SJCRH30 (cell line): ENCODE measurements at regions not wholly inside any gene's neighbourhood (a gene's known extent, or its start where the extent isn't known, plus 50 kb on each side); places are given as distances from the start of the nearest gene placed in this dataset.
"Not testable (repeated sequence)": the region's sequence is repeated elsewhere in the genome, so short reads cannot be mapped to it uniquely, and the experiment has no call there.

Source experiments
- DNase-seq, 2 experiments: peaks; one replicate each; pipeline ENCODE4 v3.0.0-alpha.2; 2015 to 2020
- H3K27ac ChIP-seq: fragments of 250-450 bp; sonication (Bioruptor Pico); 2 replicates; pipeline ENCODE4 v1.5.1; 2020; ENCODE audit warnings: mild to moderate bottlenecking, moderate library complexity
- H3K27me3 ChIP-seq: fragments of 250-450 bp; sonication (Bioruptor Pico); 2 replicates; pipeline ENCODE4 v1.5.1; 2020; ENCODE audit warnings: mild to moderate bottlenecking, moderate library complexity
- H3K36me3 ChIP-seq: fragments of 250-450 bp; sonication (Bioruptor Pico); 2 replicates; pipeline ENCODE4 v1.5.1; 2020; ENCODE audit warnings: mild to moderate bottlenecking, moderate library complexity
- H3K4me1 ChIP-seq: fragments of 250-450 bp; sonication (Bioruptor Pico); 2 replicates; pipeline ENCODE4 v1.5.1; 2020; ENCODE audit warnings: mild to moderate bottlenecking, moderate library complexity
- H3K4me3 ChIP-seq: fragments of 250-450 bp; sonication (Bioruptor Pico); 2 replicates; pipeline ENCODE4 v1.5.1; 2020; ENCODE audit warnings: mild to moderate bottlenecking, moderate library complexity
- H3K9me3 ChIP-seq: fragments of 250-450 bp; sonication (Bioruptor Pico); replicated peaks from 2 replicates; pipeline ENCODE4 v1.5.1; 2020; ENCODE audit warnings: mild to moderate bottlenecking, moderate library complexity

- H3K9me3 ChIP-seq, result no peaks in the 10 kb centered on the region
- H3K27me3 ChIP-seq, result no peaks in the 10 kb centered on the region
- DNase-seq, result no peak
- H3K4me1 ChIP-seq, result no peaks in the 10 kb centered on the region
- no peak overlapping the region for H3K4me3 ChIP-seq
- H3K36me3 ChIP-seq, result no peaks in the 10 kb centered on the region
- no peak overlapping the region for H3K27ac ChIP-seq
These were observed 124.4 kb upstream of the PZP start for GRCh38 chr12:9332564-9332963.

- no peak overlapping the region for H3K4me3 ChIP-seq
- no peaks in the 10 kb centered on the region for H3K4me1 ChIP-seq
- no peaks in the 10 kb centered on the region for H3K36me3 ChIP-seq
- peak; percentile 40 to 70 for DNase-seq
- no peak overlapping the region for H3K27ac ChIP-seq
- no peaks in the 10 kb centered on the region for H3K9me3 ChIP-seq
- H3K27me3 ChIP-seq, result no peaks in the 10 kb centered on the region
These were observed 123.0 kb upstream of the PZP start for GRCh38 chr12:9331218-9331626.

DNA sequence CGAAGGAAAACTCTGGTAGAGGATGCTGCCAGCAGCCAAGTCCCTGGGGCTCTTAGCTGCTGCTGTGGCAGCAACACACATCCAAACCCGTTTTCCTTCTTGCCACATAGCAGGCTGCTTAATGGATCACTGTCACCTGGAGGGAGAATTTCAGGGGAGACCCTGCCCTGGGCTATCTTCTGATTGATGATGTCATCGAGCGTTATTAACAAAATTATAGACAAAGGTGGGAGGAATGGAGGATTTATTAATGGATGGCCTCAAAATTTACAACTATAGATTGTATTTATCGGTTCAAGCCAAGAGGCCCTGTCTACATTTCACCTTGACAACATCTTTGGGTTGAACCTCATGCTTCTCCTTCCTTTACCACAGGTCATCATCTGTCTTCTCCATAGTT, 120.8 kb upstream of the PZP start:
- Histone ChIP-seq H3K27ac (no peak overlapping the region), H3K4me1 (no peaks in the 10 kb centered on the region), H3K4me3 (no peak overlapping the region), H3K27me3 (no peaks in the 10 kb centered on the region), H3K9me3 (no peaks in the 10 kb centered on the region), H3K36me3 (no peaks in the 10 kb centered on the region)
- DNase-seq, result no peak

- no peaks in the 10 kb centered on the region for H3K4me1 ChIP-seq
- no peaks in the 10 kb centered on the region for H3K9me3 ChIP-seq
- DNase-seq, result no peak
- H3K4me3 ChIP-seq, result no peak overlapping the region
- H3K36me3 ChIP-seq, result no peaks in the 10 kb centered on the region
- no peak overlapping the region for H3K27ac ChIP-seq
- no peaks in the 10 kb centered on the region for H3K27me3 ChIP-seq
These were observed 119.9 kb upstream of the PZP start for GRCh38 chr12:9328065-9328464.

- Histone ChIP-seq H3K36me3 (no peaks in the 10 kb centered on the region), H3K27ac (no peak overlapping the region), H3K27me3 (no peaks in the 10 kb centered on the region), H3K9me3 (no peaks in the 10 kb centered on the region), H3K4me1 (no peaks in the 10 kb centered on the region), H3K4me3 (no peak overlapping the region)
- no peak for DNase-seq
These were observed 119.1 kb upstream of the PZP start for GRCh38 chr12:9327320-9327719.

GRCh38 chr12:9326849-9327248, 118.7 kb upstream of the PZP start:
- not testable (repeated sequence) for H3K9me3 ChIP-seq, H3K4me3 ChIP-seq, H3K4me1 ChIP-seq, H3K27ac ChIP-seq, DNase-seq, H3K36me3 ChIP-seq, H3K27me3 ChIP-seq

DNA sequence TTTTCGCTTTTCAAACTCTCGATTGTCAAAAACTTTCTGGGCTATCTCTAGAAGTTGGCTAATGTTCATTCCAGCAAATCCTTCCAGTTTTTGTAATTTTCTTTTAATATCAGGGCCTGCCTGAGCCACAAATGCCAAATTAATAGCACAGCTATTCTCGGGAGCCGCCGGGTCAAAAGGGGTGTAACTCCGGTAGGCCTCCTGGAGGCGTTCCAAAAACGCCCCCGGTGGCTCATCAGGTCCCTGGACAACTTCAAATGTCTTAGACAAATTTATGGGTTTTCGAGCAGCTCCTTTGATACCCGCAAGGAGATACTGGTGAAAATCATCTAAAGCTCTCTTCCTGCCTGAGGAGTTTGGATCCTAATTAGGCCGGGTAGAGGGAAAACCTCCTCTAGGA, 117.9 kb upstream of the PZP start:
- no peak overlapping the region for H3K27ac ChIP-seq
- H3K4me3 ChIP-seq, result no peak overlapping the region
- no peaks in the 10 kb centered on the region for H3K9me3 ChIP-seq
- no peaks in the 10 kb centered on the region for H3K36me3 ChIP-seq
- no peaks in the 10 kb centered on the region for H3K27me3 ChIP-seq
- no peaks in the 10 kb centered on the region for H3K4me1 ChIP-seq
- no peak for DNase-seq

GRCh38 chr12:9325471-9325870, 117.3 kb upstream of the PZP start:
- no peak overlapping the region for H3K27ac ChIP-seq
- no peak for DNase-seq
- H3K4me1 ChIP-seq, result no peaks in the 10 kb centered on the region
- no peaks in the 10 kb centered on the region for H3K9me3 ChIP-seq
- no peaks in the 10 kb centered on the region for H3K27me3 ChIP-seq
- no peaks in the 10 kb centered on the region for H3K36me3 ChIP-seq
- no peak overlapping the region for H3K4me3 ChIP-seq

- no peaks in the 10 kb centered on the region for H3K36me3 ChIP-seq
- H3K9me3 ChIP-seq, result no peaks in the 10 kb centered on the region
- no peaks in the 10 kb centered on the region for H3K4me1 ChIP-seq
- no peak for DNase-seq
- no peaks in the 10 kb centered on the region for H3K27me3 ChIP-seq
- H3K4me3 ChIP-seq, result no peak overlapping the region
- no peak overlapping the region for H3K27ac ChIP-seq
These were observed 116.6 kb upstream of the PZP start for GRCh38 chr12:9324782-9325181.

- H3K27ac ChIP-seq, result no peak overlapping the region
- no peaks in the 10 kb centered on the region for H3K4me1 ChIP-seq
- H3K4me3 ChIP-seq, result no peak overlapping the region
- H3K27me3 ChIP-seq, result no peaks in the 10 kb centered on the region
- H3K9me3 ChIP-seq, result no peaks in the 10 kb centered on the region
- no peak for DNase-seq
- H3K36me3 ChIP-seq, result no peaks in the 10 kb centered on the region
These were observed 115.0 kb upstream of the PZP start for GRCh38 chr12:9323144-9323681.

- Histone ChIP-seq H3K27ac (no peak overlapping the region), H3K4me1 (no peaks in the 10 kb centered on the region), H3K9me3 (no peaks in the 10 kb centered on the region), H3K36me3 (no peaks in the 10 kb centered on the region), H3K27me3 (no peaks in the 10 kb centered on the region), H3K4me3 (no peak overlapping the region)
- DNase-seq, result no peak
These were observed 111.6 kb upstream of the PZP start for GRCh38 chr12:9319842-9320173.

GRCh38 chr12:9319044-9319841, 111.0 kb upstream of the PZP start:
- Histone ChIP-seq H3K36me3 (no peaks in the 10 kb centered on the region), H3K4me1 (no peaks in the 10 kb centered on the region), H3K27ac (no peak overlapping the region), H3K4me3 (no peak overlapping the region), H3K9me3 (no peaks in the 10 kb centered on the region), H3K27me3 (no peaks in the 10 kb centered on the region)
- no peak for DNase-seq

DNA sequence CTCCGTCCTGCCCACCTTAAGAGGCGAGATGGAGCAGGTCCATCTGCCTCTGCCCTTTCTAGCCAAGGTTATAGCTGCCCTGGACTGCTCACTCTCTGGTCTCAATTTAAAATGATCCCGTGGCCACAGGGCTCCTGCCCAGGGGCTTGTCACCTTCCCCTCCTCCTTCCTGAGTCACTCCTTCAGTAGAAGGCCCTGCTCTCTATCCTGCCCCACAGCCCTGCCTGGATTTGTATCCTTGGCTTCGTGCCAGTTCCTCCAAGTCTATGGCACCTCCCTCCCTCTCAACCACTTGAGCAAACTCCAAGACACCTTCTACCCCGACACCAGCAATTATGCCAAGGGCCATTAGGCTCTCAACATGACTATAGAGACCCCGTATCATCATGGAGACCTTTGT, 105.3 kb upstream of the PZP start:
- not testable (repeated sequence) for H3K27ac ChIP-seq, H3K27me3 ChIP-seq, H3K4me1 ChIP-seq, DNase-seq, H3K9me3 ChIP-seq, H3K4me3 ChIP-seq, H3K36me3 ChIP-seq

GRCh38 chr12:9312406-9313392, 104.5 kb upstream of the PZP start:
- H3K4me1 ChIP-seq, H3K9me3 ChIP-seq, DNase-seq, H3K27me3 ChIP-seq, H3K36me3 ChIP-seq, H3K4me3 ChIP-seq, H3K27ac ChIP-seq: not testable (repeated sequence)

- not testable (repeated sequence) for H3K9me3 ChIP-seq, DNase-seq, H3K27me3 ChIP-seq, H3K36me3 ChIP-seq, H3K4me1 ChIP-seq, H3K4me3 ChIP-seq, H3K27ac ChIP-seq
These were observed 103.3 kb upstream of the PZP start for GRCh38 chr12:9311454-9311853.
